ENCODE measurements at regions not wholly inside any gene's neighbourhood (a gene's known extent, or its start where the extent isn't known, plus 50 kb on each side); places are given as distances from the start of the nearest gene placed in this dataset.
A peak's percentile ranks its signal among the peaks of the same experiment; 100 is the strongest.

GRCh38 chr2:207255565-207256470, 90.1 kb upstream of the KLF7 start:
- intact Hi-C loops (cut with DNase I), result loop anchor here (10.0 kb wide), 2 partner anchors 211 to 271 kb away; no protein-coding TSS in a partner anchor
- DNase-seq, result peak in 8 of 10 donors; percentile 29 to 90 (median 42)

- DNase-seq, result peak in 1 of 10 donors; percentile 61
- intact Hi-C loops (cut with DNase I), result loop anchor here (10.0 kb wide), 2 partner anchors 212 to 272 kb away; no protein-coding TSS in a partner anchor
Measured at GRCh38 chr2:207256476-207257207, 90.9 kb upstream of the KLF7 start.

GRCh38 chr2:207257251-207258250, 91.8 kb upstream of the KLF7 start:
- no peak for DNase-seq
- intact Hi-C loops (cut with DNase I), result loop anchor here (10.0 kb wide), 2 partner anchors 213 to 273 kb away; no protein-coding TSS in a partner anchor

GRCh38 chr2:207258263-207258991, 92.7 kb upstream of the KLF7 start:
- DNase-seq, result peak in 6 of 10 donors; percentile 29 to 91 (median 66)
- intact Hi-C loops (cut with DNase I), result loop anchor here (10.0 kb wide), 2 partner anchors 214 to 274 kb away; no protein-coding TSS in a partner anchor

- no peak for DNase-seq
- intact Hi-C loops (cut with DNase I), result no loop called here
Measured at GRCh38 chr2:207260021-207260420, 94.3 kb upstream of the KLF7 start.

GRCh38 chr2:207260947-207261346, 95.2 kb upstream of the KLF7 start:
- DNase-seq, result no peak
- intact Hi-C loops (cut with DNase I), result no loop called here

- intact Hi-C loops (cut with DNase I), result no loop called here
- DNase-seq, result no peak
Measured at GRCh38 chr2:207264310-207264709, 98.6 kb upstream of the KLF7 start.

GRCh38 chr2:207265332-207265731, 99.6 kb upstream of the KLF7 start:
- intact Hi-C loops (cut with DNase I), result no loop called here
- no peak for DNase-seq

GRCh38 chr2:207265869-207266268, 100.1 kb upstream of the KLF7 start:
- DNase-seq, result no peak
- intact Hi-C loops (cut with DNase I), result no loop called here

- intact Hi-C loops (cut with DNase I), result no loop called here
- DNase-seq, result no peak
Measured at GRCh38 chr2:207266648-207267047, 100.9 kb upstream of the KLF7 start.

- intact Hi-C loops (cut with DNase I), result no loop called here
- no peak for DNase-seq
Measured at GRCh38 chr2:207269038-207269437, 103.3 kb upstream of the KLF7 start.

GRCh38 chr2:207274530-207275189, 108.9 kb upstream of the KLF7 start:
- DNase-seq, result no peak
- intact Hi-C loops (cut with DNase I), result no loop called here

GRCh38 chr2:207275779-207276178, 110.0 kb upstream of the KLF7 start:
- intact Hi-C loops (cut with DNase I), result no loop called here
- DNase-seq, result no peak

- intact Hi-C loops (cut with DNase I), result no loop called here
Measured at GRCh38 chr2:207276248-207276647, 110.5 kb upstream of the KLF7 start.

GRCh38 chr2:207276858-207277257, 111.1 kb upstream of the KLF7 start:
- intact Hi-C loops (cut with DNase I), result no loop called here

More at GRCh38 chr2:207276248-207276647, 110.5 kb upstream of the KLF7 start:
- no peak for DNase-seq

GRCh38 chr2:207279520-207279919, 113.8 kb upstream of the KLF7 start:
- no peak for DNase-seq
- intact Hi-C loops (cut with DNase I), result no loop called here

More at GRCh38 chr2:207276858-207277257, 111.1 kb upstream of the KLF7 start:
- no peak for DNase-seq

- intact Hi-C loops (cut with DNase I), result no loop called here
Measured at GRCh38 chr2:207281436-207281835, 115.7 kb upstream of the KLF7 start.

GRCh38 chr2:207282916-207283315, 117.2 kb upstream of the KLF7 start:
- no peak for DNase-seq

More at GRCh38 chr2:207281436-207281835, 115.7 kb upstream of the KLF7 start:
- DNase-seq, result no peak

GRCh38 chr2:207283356-207283755, 117.6 kb upstream of the KLF7 start:
- intact Hi-C loops (cut with DNase I), result no loop called here

More at GRCh38 chr2:207282916-207283315, 117.2 kb upstream of the KLF7 start:
- intact Hi-C loops (cut with DNase I), result no loop called here

More at GRCh38 chr2:207283356-207283755, 117.6 kb upstream of the KLF7 start:
- DNase-seq, result peak in 3 of 10 donors; percentile 28 to 84 (median 31)

Measured in posterior cingulate gyrus (tissue), 11 donors.